HCT116 (cell line): ENCODE measurements at regions not wholly inside any gene's neighbourhood (a gene's known extent, or its start where the extent isn't known, plus 50 kb on each side); places are given as distances from the start of the nearest gene placed in this dataset.

Experiments used
- CTCF ChIP-seq, 3 experiments: fragments of 200-600 bp in 1 of 3; sonication (generic) in 1 of 3; IDR thresholded peaks in 2 of 3; conservative IDR thresholded peaks in 1 of 3; 2 replicates each; pipeline ENCODE4 v1.5.1; 2012 to 2017; ENCODE audit warnings: low read depth in 2 of 3, low read length in 2 of 3, antibody characterized with exemption in 1 of 3, borderline replicate concordance in 1 of 3, control low read depth in 1 of 3, mild to moderate bottlenecking in 1 of 3, mixed read lengths in 1 of 3, mixed run types in 1 of 3, moderate library complexity in 1 of 3; ENCODE audit not compliant: insufficient read depth in 1 of 3
- TCF7L2 ChIP-seq: IDR thresholded peaks from 2 replicates; pipeline ENCODE4 v1.7.0; 2011; ENCODE audit warnings: borderline replicate concordance, inconsistent platforms; ENCODE audit not compliant: insufficient read depth, insufficient read length; ENCODE audit errors: extremely low read depth
- YY1 ChIP-seq: IDR thresholded peaks from 2 replicates; pipeline ENCODE4 v1.6.1; 2011; ENCODE audit warnings: low read length, low read depth, moderate library complexity, mild to moderate bottlenecking; ENCODE audit not compliant: insufficient replicate concordance; ENCODE audit errors: extremely low read depth

GRCh38 chr20:54364919-54365318 lies 110.5 kb upstream of the DOK5 start:
- TF ChIP-seq CTCF (IDR thresholded peaks at IDR 0.05 in 2 of 3, conservative IDR thresholded peaks at IDR 0.05 in 1 of 3; ENCODE audit: borderline replicate concordance in 1 of 3, insufficient read depth in 1 of 3, low read depth in 2 of 3, low read length in 2 of 3), result no peak
- TF ChIP-seq YY1, result no peak
- no peak for TF ChIP-seq TCF7L2
